HS-27A (cell line): ENCODE measurements at regions not wholly inside any gene's neighbourhood (a gene's known extent, or its start where the extent isn't known, plus 50 kb on each side); places are given as distances from the start of the nearest gene placed in this dataset.
"Not testable (repeated sequence)": the region's sequence is repeated elsewhere in the genome, so short reads cannot be mapped to it uniquely, and the experiment has no call there.

Source experiments
- DNase-seq: peaks from one replicate; pipeline ENCODE4 v3.0.0-alpha.2; 2012; ENCODE audit warnings: low read depth, missing footprints

DNA sequence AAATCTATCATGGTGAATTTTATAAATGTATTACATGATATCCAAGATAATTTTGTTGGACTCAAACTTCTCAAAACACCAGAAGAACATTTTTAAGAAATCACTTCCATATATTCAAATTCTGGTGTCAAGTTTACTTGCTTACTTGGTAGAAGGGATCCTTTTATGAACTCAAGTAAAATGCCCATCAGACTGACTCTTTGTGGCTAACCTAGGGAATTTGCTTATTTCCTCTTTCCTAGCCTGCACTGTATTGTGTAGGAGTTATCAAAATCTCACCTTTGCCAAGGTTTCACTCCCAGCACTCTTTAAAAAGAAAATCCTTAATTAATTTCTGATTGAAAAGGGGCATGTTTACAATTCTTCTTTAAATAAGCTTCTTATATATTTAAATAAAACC, 196.5 kb downstream of the DUSP6 start:
- no peak for DNase-seq

DNA sequence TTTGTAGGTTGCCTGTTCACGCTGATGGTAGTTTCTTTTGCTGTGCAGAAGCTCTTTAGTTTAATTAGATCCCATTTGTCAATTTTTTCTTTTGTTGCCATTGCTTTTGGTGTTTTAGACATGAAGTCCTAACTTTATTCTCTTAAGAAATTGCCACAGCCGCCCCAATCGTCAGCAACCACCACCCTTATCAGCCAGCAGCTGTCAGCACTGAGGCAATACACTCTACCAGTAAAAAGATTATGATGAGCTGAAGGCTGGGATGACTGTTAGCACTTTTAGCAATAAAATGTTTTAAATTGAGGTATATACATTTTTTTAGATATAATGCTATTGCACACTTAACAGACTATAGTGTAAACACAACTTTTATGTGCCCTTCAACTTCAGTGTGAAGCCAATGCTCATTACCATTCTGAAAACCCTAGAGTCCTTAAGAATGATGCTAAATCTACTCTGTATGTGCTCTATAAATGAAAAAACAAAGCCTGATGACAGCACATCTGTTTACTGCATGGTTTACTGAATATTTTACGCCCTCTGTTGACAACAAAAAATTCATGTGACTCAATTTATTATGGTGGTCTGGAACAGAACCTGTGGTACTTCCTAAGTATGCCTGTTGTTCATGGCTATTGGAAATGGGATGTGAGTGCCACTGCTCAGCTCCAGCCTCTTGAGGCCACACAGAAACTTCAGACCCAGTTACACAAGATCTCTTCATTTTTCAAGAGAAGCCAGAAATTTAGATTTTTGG, 197.4 kb downstream of the DUSP6 start:
- no peak for DNase-seq

DNA sequence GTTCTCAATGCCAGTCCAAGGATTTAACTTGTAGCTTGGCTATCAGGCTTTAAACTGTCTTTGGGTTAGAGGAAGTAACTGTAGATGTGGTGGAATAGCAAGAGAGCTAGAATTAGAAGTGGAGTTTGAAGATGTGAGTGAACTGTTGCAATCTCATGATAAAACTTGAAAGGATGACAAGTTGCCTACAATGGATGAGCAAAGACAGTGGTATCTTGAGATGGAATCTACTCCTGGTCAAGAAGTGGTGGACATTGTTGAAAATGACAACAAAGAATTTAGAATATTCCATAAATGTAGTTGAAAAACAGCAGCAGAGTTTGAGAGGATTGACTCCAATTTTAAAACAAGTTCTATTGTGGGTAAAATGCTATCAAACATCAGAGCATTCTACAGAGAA, 199.0 kb downstream of the DUSP6 start:
- DNase-seq = no peak

DNA sequence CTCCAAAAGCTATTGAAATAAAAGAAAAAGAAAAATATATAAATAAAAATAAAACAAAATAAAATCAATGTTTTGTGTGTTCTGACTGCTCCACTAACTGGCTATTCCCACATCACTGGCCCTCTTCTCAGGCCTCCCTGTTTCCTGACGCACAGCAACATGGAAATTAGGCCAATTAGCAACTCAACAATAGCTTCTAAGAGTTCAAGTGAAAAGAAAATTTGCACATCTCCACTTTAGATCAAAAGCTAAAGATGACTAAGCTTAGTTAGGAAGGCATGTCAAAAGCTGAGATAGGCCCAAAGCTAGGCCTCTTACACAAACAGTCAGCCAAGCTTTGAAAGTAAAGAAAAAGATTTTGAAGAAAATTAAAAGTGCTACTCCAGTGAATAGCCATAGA, 200.8 kb downstream of the DUSP6 start:
- DNase-seq = no peak

DNA sequence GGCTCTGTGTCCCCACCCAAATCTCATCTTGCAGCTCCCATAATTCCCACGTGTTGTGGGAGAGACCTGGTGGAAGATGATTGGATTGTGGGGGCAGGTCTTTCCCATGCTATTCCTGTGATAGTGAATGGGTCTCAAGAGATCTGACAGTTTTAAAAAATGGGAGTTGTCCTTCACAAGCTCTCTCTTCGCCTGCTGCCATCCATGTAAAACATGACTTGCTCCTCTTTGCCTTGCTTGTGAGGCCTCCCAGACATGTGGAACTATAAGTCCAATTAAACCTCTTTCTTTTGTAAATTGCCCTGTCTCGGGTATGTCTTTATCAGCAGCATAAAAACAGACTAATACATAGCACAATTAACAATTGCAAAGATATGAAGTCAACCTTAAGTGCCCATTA, 201.5 kb downstream of the DUSP6 start:
- DNase-seq = not testable (repeated sequence)

DNA sequence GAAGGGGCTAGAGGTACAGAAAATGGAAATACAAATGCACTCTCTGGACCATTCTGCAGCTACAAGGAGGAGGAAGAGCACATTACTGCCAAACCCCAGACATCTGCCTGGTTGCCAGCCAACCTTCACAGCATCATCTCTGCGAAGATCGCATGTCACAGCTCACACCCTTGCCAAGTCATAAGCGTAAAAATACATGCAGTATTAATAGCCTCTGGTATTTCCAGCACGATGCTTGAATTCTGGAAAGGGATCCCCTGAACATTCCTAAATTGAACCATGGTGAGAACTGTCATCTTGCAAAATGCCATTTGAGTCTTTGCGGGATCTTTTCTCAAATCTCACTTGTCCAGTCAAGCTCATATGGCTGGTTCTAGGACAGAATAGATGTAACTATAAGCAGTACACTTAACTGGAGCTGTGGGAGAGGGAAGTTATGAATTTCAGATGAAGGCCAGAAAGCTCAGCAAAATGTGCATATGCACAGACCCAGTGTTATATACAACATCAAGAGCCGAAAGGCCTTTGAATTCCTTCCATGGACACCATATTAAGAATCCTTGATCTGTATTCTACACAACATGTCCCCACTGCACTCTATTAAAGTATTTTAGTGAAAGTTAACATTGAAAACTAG, 211.6 kb downstream of the DUSP6 start:
- no peak for DNase-seq

DNA sequence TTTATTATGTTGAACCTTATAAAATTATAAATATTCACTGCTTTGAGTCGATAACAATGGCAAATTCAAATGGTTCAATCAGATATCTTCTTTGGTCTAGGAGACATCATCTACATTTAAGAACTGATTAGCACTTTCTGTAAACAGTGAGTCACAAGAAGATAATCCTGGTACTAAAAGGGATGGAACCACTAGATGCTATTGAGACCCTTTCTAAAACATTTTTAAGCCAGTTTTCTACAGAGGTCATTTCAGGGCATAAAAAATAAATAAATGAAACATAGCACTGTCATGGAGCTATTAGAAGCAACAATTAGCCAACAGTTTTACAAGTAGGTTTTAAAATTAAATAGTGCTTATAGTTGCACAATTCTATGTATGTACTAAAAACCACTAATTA, 212.2 kb downstream of the DUSP6 start:
- DNase-seq = no peak

DNA sequence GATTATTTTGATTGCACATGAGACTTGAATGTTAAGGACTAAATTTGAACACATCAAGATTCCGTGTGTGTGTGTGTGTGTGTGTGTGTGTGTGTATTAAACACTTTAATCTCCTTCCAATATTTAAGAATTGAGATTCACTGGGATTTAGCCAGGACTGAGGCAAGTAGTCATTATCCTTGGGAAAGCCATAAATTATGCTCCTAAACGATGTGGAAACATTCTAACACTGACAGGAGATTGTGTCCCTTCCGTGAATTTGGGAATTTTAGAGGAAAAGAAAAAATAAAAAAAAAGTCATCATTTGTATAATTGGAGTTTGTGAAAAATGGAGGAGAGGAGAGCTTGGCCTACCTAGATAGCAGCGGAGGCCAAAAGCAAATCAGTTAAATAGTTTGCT, 212.9 kb downstream of the DUSP6 start:
- DNase-seq = no peak

DNA sequence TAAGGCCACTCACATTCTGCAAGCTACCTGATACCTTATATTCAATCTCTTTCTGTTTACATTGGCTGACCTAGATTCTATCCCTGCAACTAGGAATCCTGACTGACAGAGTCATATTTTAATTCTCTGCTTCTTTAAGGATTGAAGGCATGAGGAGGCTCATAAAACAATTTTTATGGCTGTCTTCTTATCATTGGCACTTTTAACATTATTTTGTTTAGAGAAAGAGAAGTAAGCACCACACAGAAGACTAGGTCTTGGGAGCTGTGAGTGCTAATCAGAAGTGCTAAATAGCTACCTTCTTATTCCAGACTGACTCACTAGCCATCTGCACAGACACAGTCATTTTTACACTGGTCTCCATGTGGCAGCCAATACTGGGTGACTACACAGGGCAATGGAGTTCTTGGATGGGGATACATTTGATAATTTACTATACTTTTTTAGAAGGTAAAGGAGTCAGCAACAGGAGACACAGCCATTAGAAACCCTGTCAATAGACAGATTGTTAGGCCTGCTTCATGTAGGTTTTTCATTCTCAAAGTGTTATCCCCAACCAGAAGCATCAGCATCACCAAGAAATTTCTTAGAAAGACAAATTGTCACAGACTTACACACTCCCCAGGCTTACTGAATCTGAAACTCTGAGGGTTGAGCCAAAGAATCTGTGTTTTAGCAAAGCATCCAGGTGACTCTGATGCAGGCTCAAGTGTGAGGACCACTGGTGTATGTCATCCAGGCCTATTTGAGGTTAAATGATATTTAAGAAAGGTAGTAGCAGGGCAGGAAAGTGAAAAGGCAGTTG, 214.1 kb downstream of the DUSP6 start:
- no peak for DNase-seq

DNA sequence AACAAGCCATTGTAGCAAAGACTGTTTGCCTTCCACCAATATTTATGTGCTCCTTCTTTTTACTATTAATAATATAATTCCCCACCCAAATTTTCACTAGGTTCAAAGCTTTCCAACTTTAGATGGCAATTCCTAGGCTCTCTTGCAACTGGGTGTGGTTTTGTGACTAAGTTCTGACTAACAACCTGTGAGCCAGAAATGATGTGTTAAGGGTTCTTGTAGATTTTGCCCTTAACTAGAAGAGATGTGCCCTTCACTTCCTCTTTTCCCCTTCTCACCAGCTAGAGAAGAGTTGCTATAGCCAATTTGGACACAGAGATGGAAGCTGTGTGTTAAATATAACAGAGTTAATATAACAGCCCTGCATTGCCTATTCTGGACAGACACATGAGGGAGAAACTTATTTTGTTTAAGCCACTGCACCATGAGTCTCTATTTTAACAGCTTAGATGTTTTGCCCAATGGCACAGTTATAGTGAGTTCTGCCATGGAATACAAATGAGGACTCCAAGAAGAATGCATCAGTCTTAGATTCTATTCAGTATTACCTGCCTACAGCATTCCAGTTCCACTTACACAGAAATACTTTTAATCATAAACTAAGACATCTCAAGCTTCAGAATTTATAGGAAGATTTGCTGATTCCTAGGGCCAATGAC, 216.2 kb downstream of the DUSP6 start:
- peak; percentile 36 for DNase-seq

DNA sequence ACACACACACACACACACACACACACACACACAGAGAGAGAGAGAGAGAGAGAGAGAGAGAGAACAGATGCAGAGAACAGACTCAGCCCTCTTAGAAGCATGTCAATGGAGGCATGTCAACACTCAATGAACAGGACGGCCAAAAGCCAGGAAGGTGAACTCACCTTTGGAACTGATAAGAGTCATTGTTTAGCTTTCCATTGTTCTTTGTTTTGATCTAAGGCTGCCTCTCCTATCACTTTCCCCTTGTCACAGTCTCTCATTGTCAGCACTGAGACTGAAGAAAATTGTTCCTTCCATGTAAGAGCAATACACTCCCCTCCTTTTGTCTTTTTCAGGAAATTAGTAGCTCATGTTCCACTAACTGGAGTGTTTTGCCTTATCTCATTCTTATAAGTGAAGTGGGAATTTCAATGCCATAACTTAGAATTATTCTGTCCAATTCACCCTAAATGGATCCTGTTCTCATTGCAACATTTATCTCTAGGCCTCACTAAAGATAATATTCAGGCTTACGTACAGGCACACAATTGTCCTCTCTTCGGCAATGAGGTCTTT, 218.0 kb downstream of the DUSP6 start:
- DNase-seq = no peak

DNA sequence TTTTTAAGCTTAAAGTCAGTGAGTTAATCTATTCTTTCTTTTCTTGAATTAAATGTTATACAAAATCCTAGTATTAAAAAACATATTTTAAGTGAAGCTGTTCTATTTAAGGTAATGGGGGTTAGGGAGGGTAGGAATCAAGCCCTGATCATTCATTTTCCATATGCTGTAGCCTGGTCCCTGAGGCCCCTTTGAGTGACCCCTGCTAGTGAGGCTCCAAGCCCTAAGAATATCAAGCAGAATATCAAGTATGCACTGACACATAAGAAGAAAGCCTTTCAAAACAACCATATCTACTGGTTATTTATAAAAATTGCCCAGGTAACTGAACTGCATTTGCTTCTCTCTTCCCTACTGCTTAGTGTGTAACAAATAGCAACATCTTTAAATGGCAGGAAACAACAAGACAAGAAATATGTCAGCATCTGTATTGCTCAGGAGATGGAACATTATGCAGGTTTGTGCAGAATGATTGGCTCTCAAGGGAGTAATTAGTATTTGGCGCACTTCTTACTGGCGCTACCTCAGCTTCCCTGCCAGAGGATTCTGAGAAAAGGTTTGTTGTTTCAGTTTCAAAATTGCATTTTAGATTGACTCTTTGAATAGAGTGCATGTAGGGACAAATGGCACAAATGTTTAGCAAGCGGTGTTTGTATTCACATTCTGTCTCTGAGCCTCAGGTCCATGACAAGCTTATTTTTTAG, 223.0 kb downstream of the DUSP6 start:
- no peak for DNase-seq

DNA sequence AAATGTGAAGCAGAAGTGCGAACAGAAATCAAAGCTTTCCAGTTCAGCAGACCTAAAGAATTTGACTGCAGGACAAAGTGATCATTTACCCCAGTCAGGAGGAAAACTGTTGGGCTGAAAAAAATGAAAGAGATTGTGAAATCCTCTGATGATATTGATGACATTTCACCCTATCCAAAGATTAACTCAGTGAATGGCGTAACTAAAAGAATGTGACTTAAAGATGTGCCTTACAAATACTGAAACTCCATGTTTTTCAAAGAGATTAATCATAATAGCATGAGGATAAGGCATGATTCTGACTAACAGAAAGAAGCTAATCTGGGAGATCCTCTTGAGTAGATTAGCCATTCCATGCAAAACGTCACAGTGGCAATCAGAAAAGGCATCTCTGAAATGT, 225.6 kb downstream of the DUSP6 start:
- no peak for DNase-seq

DNA sequence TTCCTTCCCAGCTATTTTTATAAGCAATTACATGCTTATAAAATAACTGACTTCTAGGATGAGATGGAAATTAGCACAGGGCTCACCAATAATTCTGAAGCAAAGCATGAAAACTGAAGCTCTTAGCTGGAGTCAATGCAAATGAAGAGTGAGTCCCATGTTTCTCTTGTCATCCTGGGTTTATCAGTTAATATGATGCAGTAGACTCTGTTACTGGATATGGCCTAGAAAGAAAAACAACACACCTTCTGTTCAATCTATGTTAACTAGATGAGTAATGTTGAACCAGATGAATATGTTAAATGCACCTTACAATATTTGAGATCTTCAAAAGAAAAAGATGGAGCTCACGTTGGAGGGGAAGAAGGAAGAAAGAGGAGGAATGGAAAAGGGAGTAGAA, 229.4 kb downstream of the DUSP6 start:
- DNase-seq = no peak

DNA sequence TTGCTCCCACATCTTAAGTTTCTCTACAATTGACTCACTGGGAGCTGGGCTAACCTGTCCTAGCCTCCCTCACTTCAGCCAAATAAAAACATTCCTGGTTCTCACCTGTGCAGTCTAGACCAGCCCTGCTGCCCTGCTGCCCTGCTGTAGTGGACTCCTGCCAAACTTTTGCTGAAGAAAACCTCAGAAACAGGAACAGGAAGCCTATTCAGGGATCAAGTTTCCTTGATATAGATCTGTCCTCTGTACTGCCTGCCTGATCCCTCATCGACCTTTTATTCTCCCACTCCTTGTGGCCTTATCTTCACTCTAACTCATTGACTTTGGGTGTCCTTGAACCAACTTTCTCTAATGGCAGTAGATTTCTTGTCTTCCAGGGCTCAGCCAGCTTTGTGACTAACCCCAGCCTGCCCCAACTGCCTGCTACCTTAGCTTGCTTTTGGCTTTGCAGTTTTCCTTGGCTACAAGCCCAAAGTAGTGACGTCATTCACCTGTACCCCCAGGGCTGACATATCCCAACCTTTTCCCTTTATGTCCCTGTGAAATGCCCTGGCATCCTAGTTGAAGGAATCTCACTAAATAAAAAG, 234.8 kb downstream of the DUSP6 start:
- DNase-seq = no peak

DNA sequence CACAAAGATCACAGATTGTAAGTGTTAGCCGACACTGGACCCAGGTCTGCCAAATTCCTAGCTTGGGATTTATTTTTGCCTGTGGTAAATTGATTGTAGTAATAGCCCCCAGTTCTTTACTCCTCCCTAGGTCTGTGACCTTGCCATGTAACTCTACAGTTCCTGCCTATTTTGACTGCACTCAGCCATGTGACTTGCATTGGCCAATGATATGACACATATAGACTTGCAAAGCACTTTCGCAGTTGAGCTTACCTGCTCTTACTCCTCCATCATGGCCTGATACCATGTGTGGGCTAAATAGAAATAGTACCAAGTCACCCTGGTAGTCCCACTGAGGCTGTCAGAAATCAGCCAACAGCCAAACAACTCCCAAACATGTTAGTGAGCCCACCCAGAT, 240.3 kb downstream of the DUSP6 start:
- DNase-seq = no peak

DNA sequence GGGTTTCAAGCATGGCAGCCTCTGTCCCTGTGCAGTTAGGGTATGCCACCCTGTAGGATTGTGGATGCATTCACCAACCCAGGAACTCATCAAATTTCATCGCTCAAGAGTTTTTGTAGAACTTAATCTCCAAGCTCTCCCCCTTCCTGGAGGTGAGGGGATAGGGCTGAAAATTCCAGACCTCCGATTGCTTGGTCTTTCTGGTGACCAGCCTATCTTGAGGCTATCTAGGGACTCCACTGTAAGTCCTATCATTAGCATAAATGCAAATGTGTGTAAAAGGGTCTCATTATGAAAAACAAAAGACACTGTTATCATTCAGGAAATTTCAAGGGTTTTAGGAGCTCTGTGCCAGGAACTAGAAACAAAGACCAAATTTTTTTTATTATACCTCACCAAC, 244.0 kb downstream of the DUSP6 start:
- DNase-seq = no peak

DNA sequence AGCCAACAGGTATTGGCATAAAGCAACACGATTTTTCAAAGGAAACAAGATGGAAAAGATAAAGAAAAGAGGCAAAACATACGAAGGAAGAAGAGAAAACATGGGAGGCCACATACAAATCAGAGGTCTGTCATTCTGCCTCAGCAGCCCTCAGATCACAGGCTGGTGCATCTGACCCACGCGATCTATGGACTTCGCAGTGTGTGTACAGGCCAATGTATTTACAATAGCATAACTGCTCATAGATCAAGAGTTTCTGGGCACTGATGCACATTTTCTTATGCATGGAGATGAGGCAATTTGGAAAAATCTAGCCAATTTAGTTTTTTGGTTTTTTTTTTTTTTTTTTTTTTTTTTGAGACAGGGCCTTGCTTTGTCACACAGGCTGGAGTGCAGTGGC, 245.4 kb downstream of the DUSP6 start:
- DNase-seq = no peak

DNA sequence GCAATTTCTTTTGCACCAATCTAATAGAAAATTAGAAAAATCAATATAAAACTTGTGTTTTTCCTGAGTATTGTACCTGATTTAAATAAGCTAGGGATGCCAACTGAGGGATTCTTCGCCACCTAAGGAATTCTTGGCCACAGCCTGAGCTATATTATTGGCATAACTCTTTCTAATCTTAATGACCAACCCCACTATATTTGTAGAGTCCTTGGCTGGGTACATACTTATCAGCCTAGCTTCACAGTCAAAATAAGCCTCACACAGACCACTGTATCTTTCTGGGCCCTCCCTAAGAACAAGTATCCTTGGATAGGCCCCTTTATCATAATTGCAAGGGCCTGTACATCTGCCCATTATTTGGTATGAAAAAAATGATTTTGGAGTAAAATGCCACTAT, 247.1 kb downstream of the DUSP6 start:
- DNase-seq = no peak

DNA sequence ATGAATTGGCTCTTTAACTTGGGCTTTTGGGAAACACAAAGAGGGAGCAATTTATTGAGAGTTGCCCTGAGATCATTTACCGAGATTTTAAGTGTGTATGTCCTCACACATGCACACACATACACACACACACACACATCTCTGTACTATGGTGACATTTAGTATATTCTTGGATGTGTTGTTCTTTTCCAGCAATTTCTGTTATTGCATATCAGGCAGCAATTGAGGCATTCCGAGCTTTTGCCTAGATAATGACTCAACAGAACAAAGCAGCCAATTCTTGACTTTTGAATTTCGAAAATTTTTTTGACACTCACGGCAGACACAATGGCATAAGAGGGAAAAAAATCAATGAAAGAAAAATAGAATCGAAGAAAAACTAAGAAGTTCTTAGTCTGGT, 248.5 kb downstream of the DUSP6 start:
- no peak for DNase-seq

DNA sequence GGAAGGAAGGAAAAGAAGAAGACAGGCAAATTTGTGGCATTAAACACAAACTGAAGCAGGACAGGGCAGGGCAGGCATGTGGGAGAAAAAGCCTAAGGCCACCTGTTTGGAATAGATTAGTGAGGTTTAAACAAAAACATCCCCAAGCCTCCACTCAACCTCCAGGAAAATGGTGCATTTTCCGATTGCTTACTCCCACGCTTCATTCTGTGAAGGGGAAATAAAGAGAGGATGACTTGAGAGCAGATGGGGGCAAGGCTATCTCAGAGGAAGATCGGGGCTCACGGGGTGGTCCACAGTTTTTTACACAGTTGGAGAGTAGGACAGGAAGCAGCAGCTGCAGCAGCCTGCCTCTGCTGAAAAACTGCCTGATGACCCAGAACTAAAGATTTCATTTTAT, 250.9 kb downstream of the DUSP6 start:
- DNase-seq = no peak
